G401 (cell line): ENCODE measurements at regions not wholly inside any gene's neighbourhood (a gene's known extent, or its start where the extent isn't known, plus 50 kb on each side); places are given as distances from the start of the nearest gene placed in this dataset.

Experiments
- DNase-seq: peaks from one replicate; pipeline ENCODE4 v3.0.0-alpha.2; 2015; ENCODE audit warnings: low spot score
- in situ Hi-C: cut with HindIII; loops from 2 replicates; pipeline ENCODE4 v1.10.0; 2016; ENCODE audit warnings: low sequenced_read_pairs, mixed read lengths

- DNase-seq, result no peak
- in situ Hi-C loops, result no loop called here
Observed at GRCh38 chr13:27014406-27015359, 156.9 kb downstream of the USP12 start.

DNA sequence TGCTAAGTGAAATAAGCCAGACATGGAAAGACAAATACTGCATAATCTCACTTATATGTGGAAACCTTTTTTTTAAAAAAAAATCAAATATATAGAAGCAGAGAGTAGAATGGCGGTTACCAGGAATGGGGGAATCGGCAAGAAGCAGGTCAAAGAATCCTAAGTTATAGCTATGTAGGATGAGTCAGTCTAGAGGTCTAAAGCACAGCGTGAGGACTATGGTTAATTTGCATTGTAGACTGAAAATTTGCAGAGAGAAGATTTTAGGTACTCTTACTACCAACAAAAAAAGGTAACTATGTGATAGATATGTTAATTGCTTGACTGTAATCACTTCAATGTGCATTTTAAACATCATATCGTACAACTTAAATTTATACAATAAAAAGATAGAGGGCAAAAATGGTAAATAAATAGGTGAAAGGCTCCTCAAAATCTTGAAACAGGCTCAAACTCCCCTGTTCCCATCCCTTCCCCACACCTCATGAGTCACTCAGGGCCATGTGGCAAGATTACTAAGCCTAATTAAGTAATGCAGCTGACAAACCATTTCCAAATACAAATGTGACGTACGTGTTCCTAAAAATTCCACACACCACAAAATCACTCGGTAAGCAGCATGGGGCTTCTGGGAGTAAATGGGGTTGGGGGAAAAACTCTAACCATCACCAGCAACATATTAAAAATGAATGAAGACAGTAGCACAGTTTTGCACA lies 159.0 kb downstream of the USP12 start:
- in situ Hi-C loops, result no loop called here
- no peak for DNase-seq

DNA sequence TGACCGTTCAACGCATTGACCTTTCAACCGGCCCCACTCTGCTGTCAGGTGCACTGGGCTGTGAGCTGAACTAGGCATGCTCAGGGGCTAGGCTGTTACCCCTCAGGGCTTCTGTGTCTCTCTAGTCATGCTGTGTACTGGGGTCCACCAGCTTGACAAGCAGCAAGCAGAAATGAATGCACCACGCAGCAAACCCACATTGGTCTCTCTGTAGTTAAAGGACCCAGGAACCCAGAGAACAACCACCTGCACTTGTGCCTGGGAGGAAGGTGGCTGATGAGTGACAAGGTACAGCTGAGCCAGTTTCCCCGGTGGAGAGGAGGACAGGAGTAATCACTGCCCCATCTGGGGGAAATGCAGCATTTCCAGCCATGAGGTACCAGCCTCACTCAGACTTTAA lies 159.9 kb downstream of the USP12 start:
- in situ Hi-C loops, result no loop called here
- DNase-seq, result no peak

DNA sequence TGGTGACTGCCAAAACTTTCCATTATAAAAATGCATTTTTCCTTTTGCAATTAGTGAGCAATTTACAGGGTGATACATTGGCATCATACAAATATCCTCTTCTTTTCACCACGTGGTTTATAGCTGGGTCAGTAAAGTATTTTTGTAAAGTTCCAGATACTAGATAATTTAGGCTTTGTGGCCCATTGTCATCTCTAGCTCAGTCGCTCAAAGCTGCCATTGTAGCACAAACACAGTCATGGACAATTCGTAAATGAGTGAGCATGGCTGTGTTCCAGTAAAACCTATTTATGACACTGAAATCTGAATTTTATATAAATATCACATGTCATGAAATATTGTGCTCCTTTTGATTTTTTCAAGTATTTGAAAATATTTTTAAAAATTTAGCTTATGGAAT lies 162.9 kb downstream of the USP12 start:
- in situ Hi-C loops, result no loop called here
- no peak for DNase-seq

DNA sequence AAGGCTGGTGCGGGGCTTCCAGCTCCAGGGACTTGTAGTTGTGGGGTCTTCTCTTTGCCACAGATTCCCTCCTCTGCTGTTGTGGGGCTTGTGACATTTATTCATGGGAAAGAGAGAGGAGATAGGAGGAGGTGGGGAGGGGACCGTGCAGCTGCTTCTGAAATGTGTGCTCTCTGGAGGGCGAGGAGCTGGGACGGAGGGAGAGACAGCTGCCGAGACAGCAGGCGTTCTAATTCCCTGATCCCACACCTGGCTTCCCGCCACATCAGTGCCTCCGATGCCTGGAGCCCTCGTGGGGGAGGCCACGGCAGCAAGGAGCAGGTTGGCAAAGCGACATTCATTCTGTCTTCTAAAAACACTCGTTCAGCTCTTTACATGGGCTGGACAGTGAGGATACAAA lies 164.4 kb downstream of the USP12 start:
- DNase-seq, result peak; percentile 53
- in situ Hi-C loops, result no loop called here

DNA sequence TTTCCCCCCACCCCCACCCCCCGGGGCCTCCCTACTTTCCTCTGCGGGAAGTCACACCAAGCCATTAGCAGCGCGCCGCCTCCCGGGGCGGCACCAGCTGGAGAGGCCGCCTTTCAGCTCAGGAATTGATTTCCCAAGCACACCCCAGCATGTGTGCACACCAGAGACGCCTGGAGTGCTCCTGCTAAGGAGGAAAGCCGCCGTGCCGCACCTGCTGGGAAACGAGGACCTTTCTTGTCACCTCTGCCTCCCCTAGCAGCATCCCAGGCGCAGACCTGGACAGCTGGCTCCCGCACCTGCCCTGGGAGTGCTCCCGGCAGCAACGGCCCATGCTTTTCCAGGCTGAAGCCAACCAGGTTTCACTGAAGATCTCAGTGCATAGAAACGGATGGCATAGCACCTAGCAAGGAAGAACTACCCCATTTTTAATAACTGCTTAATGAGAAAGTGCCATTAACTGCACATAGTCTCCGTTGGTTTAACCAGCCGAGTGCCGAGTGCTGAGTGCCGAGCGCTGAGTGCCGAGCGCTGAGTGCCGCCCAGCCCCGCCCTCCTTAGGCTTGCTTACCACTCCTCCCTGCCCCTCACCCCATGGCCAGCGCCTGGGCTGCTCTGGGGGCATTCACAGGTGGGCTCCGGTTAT lies 165.0 kb downstream of the USP12 start:
- peak; percentile 56 for DNase-seq
- in situ Hi-C loops, result no loop called here

GRCh38 chr13:27005976-27006518 lies 165.6 kb downstream of the USP12 start:
- no peak for DNase-seq
- in situ Hi-C loops, result no loop called here

DNA sequence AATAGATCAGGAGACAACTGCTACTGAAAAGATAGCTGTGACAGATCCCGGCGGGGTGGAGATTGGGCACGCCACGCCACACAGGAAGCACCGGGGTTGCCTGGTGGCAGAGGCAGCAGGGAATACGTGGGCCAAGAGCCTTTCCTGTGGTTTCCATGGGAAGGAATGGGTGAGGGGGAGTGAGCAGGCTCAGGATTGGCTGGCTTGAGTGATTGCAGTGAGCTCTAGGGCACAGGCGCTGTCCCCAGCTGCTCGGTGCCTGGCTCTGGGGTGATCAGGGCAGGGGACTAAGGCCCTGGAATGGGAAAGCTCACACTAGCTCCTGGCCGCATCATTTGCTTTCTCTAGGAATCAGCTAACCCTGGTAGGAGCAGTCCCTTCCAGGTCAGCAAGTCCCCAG lies 166.1 kb downstream of the USP12 start:
- peak; percentile 35 for DNase-seq
- in situ Hi-C loops, result no loop called here

GRCh38 chr13:27004866-27005265 lies 166.7 kb downstream of the USP12 start:
- in situ Hi-C loops, result no loop called here
- no peak for DNase-seq

DNA sequence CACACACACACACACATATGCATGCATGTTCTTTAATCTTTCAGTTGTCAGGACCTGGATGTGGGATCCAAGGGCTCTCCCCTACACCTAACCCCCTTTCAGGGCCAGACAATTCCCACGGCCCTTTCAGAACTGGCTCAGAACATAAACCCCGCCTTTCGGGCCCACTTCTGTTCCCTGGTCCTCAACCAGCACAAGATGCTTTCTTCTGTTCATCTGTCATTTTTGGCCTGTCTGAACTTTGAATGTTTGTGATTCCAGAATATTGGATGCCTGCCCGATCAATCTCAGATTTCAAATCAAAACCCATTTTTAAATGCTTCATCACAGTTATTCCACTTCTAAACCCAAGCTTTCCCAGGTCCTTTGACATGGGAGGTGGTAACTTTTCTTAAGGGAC lies 167.3 kb downstream of the USP12 start:
- in situ Hi-C loops, result no loop called here
- DNase-seq, result no peak

GRCh38 chr13:27001705-27002104 lies 169.9 kb downstream of the USP12 start:
- no peak for DNase-seq
- in situ Hi-C loops, result no loop called here

- no peak for DNase-seq
- in situ Hi-C loops, result no loop called here
Observed at GRCh38 chr13:27000686-27001085, 170.9 kb downstream of the USP12 start.

DNA sequence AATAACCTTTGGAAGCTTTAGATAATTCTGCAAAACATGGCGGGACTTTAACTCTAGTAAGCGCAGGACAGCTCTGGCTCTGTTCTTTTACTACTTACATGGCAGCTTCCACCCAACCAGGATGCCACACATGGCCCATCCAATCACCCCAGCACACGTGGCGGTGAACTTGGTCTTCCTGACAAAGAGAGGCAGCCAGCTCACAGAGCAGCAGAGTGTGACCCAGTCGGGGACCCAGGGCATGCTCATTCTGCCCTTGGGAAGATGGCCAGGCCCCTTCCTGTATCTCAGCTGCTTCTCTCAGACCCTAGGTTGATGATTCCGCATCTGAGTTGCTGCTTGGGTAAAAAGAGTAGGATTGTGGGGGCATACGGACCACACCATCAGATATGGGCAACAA lies 172.1 kb downstream of the USP12 start:
- in situ Hi-C loops, result no loop called here
- no peak for DNase-seq

DNA sequence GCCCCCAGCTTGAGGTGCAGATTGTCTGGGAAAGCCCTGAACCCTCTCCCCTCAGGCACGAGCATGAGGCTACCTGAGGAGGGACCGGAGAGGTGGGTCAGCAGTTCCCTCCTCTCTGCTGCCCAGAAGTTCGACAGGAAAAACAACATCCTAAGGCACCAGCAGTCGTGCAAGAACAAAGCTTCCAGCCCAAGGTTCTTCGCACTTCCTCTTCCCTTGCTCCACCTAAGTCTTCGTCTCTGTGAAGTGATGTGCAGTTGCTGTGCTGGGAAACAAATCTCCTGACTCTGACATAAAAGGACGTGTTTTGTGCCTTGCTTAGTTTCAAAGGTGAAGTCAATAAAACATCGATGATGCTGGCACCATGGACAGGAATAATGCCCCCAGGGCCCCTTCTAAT lies 173.3 kb downstream of the USP12 start:
- DNase-seq, result no peak
- in situ Hi-C loops, result no loop called here

- in situ Hi-C loops, result no loop called here
- DNase-seq, result no peak
Observed at GRCh38 chr13:26996965-26997752, 174.5 kb downstream of the USP12 start.

DNA sequence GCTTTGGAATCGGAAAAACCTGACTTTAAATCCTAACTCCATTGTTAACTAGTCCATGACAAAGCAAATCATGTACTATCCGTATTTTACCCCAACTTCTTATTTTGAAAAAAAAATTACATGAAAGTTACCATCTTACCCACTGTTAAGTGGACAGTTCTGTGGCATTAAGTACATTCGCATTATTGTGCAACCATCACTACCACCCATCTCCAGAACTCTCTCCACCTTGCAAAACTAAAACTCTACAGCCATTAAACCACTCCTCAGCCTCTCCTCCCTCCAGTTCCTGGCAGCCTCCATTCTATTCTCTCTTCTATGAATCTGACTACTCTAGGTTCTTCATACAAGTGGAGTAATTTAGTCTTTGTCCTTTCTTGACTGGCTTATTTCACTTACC lies 176.5 kb downstream of the USP12 start:
- in situ Hi-C loops, result no loop called here

DNA sequence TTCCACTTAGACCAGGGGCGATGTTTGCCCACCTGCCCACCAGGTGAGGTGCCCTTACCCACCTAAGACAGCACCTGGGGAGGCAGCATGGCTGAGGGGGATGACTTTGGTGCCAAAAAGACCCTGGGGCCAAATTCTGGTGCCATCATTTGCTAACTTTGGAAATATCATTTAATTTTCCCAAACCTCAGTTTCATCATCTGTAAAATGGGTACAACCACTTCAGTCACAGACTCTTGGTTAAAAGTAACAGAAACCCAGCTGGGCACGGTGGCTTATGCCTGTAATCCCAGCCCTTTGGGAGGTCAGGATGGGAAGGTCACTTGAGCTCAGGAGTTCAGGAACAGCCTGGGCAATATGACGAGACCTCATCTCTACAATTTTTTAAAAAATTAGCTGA lies 177.8 kb downstream of the USP12 start:
- in situ Hi-C loops, result no loop called here
- no peak for DNase-seq

More for the DNA sequence above, 176.5 kb downstream of the USP12 start:
- DNase-seq, result no peak

DNA sequence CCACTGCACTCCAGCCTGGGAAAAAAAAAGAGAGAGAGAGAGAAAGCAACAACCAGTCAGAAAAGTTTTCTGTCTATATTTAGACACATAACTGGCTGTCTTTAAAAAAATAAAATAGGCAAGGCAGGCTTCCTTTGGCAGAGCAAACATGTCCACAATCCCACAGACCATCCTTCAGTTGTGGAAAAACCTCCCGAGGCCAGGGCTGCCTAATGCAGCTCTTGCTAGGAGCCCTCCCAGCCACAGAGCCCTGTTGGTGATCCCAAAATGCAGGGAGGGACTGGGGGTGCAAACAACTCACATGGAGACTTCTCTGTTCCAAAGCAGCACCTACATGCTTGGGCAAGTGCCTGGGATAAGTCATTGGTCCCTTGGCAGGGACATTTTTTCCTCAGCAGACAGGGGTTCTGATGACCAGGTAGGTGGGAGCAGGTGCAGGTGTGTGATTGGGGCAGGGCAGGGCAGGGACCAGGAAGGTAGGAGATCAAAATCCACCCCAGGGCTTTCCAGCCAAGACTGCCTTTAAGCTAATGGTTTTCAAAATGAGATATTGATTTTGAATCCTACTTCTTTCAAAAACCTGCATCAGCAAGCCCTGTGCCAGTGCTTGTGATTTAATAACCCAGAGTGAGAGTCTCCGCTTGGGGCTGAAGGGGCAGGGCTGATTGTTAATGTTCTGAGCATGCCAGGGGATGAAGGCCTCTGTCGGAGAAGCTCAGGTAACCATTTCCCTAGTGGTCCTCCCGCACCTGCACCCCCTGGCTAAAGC lies 178.5 kb downstream of the USP12 start:
- in situ Hi-C loops, result no loop called here
- no peak for DNase-seq
